Renal cortical epithelial cell (primary cell): ENCODE measurements at regions not wholly inside any gene's neighbourhood (a gene's known extent, or its start where the extent isn't known, plus 50 kb on each side); places are given as distances from the start of the nearest gene placed in this dataset.
"Not testable (repeated sequence)": the region's sequence is repeated elsewhere in the genome, so short reads cannot be mapped to it uniquely, and the experiment has no call there.

Experiments used
- DNase-seq: peaks from one replicate; pipeline ENCODE4 v3.0.0-alpha.2; 2011; ENCODE audit warnings: low read depth

DNA sequence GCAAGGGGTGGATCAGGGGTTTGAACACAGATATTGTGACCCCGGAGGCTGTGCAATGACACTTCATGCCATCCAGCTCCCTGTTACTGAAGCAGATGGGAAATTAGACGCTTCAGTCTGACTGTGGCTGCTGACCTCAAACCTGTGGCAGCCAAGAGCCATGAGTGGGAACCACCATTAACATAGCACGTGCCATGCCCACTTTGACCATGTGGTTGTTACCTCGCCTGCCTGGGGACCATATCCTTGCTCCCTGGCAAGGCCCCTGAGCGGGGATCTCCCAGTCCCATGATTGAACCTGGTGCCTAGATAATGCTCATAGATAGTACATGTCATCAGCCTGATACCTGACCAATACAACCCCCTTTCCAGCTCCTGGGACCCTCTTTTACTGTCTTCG lies 68.9 kb downstream of the CYP26B1 start:
- DNase-seq, result no peak

DNA sequence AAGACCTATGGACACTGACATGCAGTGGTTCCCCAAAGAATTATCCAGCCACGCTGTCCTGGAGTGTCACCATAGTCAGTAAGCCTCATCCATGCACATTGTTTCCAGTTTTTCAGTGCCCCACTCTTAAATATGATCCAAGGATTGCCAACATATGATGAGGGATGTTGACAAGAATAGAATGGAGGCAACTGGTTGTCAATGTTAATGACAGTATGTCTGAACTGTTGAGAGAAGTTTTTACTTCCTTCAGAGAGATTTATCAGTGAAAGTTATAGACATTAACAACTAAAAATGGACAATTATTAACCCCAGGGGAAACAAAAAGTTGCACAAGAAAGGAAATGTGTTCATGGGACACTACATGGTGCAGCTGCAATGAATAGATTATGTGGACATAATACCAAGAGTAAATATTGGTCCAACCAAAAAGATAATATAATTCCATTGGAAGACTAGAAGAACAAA lies 69.9 kb downstream of the CYP26B1 start:
- no peak for DNase-seq

DNA sequence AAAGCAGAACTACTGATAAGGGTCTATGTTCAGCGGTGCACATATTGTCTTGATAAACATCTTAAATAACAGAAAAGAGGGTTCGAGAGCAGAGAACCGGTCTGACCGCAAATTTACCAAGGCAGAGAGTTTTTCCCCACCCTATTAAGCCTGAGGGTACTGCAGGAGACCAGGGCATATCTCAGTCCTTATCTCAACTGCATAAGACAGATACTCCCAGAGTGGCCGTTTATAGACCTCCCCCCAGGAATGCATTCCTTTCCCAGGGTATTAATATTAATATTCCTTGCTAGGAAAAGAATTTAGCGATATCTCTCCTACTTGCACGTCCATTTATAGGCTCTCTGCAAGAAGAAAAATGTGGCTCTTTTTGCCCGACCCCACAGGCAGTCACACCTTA lies 74.3 kb downstream of the CYP26B1 start:
- DNase-seq, result not testable (repeated sequence)

DNA sequence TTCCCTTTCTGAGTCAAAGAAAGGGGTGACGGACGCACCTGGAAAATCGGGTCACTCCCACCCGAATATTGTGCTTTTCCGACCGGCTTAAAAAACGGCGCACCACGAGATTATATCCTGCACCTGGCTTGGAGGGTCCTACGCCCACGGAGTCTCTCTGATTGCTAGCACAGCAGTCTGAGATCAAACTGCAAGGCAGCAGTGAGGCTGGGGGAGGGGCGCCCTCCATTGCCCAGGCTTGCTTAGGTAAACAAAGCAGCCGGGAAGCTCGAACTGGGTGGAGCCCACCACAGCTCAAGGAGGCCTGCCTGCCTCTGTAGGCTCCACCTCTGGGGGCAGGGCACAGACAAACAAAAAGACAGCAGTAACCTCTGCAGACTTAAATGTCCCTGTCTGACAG lies 83.5 kb downstream of the CYP26B1 start:
- not testable (repeated sequence) for DNase-seq

DNA sequence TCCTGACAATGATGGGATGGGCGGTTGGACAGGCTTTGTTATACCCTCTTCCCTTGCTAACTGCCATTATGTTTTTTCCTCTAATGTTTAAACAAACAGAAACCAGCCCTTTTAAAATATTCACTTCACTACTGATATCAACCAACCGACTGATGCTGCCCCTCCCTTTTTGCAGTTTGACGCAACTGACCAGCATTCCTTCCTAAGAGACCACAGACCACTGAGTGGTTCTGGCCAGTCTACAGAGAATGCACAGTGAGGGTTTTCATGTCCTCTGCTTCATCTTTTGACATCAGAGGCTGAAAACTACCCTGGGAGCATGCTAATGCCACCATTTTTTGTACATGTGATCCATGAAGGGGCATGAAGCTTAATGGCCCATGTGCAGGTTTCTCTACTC lies 85.3 kb downstream of the CYP26B1 start:
- no peak for DNase-seq

DNA sequence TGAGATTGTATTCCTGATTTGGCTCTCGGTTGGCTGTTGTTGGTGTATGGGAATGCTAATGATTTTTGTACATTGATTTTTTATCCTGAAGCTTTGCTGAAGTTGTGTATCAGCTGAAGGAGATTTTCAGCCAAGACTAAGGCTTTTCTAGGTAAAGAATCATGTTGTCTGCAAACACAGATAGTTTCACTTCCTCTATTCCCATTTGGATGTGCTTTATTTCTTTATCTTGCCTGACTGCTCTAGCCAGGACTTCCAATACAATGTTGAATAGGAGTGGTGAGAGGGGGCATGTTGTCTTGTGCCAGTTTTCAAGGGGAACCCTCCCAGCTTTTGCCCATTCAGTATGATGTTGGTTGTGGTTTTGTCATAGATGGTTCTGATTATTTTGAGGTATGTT lies 90.4 kb downstream of the CYP26B1 start:
- no peak for DNase-seq

DNA sequence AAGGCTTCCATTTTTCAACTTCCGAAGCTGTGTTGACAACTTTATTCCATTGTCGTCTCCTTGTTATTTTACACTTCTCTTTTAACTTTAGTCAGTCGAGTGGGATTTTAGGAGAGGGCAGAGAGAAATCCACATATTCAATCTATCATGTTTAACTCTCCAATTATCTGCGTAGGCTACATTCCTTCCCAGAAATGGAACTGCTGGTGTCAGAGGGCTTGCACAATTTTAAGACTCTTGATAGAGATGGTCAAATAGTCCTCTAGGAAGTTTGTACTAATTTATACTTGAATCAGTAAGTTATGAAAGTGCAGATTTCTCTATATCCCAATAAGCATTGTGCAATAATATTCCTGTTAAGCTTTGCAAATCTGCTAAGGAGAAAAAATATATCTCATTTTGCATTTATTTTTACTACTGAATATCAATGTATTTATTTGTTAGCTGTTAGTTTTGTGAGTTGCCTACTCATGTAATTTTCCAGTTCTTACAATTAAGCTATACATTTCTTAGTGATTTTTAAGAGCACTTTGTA lies 95.6 kb downstream of the CYP26B1 start:
- no peak for DNase-seq

DNA sequence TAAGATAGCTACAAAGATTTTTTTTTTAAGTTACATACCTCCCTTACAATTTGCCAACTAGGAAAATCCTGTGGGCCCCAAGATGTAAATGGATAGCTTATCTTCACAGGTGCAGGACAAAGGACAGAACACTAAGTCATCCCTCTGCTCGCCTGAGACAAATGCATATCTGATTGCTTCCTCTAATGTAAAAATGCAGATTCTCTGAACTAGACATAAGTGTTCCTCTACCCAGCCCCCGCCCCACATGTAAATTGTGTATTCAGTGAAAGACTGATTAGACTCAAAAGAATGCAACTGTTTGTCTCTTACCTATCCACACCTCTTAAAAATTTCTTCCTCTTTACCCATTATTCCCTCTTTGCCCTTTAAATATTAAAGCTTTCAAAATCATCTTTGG lies 96.5 kb downstream of the CYP26B1 start:
- no peak for DNase-seq

DNA sequence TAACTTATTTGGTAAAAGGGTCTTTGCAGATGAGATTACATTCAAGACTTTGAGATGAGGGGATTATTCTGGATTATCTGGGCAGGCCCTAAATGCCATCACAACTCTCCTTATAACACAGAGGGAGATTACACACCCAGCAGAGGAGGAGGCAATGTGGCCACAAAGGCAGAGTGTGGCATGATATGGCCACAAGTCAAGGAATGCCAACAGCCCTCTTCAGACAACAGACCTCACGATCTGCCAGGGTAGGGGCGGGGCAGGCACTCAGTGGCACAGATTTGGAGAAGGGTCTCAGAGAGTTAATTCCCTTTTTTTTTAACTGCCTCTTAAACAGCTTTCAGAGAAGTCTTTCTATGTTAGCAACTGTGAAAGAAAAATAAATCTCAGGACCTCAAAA lies 96.9 kb downstream of the CYP26B1 start:
- no peak for DNase-seq

DNA sequence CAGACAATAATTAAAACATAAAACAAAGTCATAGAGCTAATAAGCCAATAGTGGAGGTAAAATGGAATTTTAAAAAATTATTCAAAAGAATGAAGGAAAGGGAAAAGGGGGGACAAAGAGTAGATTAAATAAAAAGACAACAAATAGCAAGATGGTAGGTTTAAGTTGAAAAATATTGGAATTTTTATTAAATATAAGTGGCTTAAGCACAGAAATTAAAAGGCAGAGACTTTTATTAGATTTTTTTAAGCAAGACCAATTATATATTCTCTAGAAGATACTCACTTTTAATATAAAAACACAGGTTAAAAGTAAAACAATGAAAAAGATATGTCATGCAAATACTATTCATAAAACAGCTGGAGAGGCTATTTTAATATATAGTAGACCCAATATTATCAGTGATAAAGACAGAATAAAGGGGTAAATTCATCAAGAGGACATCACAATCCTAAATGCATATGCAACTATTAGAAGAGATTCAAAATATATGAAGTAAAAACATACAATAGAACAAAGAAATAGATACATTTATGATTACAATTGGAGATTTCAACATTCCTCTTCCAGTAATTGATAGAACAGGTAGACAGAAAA lies 98.7 kb downstream of the CYP26B1 start:
- no peak for DNase-seq

DNA sequence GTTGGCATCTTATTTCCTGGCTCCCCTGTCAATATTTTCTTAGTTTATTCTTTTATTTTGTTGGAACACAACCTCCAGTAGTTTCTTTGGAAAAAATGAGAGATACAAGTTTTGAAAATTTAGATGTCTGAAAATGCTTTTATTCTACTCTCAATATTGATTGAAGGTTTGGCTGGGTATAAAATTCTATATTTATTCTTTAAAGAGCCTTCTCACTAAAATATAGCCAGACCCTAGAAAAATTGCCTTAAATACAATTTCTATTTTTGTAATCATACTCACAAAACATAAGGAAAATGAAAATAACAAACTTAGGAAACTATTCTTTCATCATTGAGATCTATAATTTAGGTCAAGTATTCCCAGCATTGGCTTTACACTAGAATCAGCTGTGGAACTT lies 103.7 kb downstream of the CYP26B1 start:
- DNase-seq, result no peak

DNA sequence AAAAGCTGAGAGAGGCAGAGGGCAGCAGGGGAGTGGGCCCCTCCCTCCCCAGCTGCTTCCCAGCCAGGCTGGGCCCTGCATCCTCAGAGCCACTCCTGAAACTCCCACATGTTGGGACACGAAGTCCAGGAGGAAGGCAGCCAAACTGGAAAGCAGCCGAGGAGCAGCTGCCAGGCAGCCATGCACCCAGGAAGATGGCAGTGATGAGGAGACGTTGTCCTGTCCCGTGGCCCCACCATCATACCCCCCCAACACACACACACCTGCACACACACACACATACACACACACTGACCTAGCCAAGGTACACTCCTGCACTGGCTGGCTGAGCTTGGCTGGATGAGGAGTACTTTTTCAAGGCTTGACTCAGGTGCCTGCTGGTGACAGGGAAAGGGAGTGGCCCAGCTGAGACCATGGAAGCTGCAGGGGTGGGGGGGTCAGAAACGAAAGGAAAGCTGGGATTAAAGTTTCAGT lies 106.0 kb downstream of the CYP26B1 start:
- no peak for DNase-seq

DNA sequence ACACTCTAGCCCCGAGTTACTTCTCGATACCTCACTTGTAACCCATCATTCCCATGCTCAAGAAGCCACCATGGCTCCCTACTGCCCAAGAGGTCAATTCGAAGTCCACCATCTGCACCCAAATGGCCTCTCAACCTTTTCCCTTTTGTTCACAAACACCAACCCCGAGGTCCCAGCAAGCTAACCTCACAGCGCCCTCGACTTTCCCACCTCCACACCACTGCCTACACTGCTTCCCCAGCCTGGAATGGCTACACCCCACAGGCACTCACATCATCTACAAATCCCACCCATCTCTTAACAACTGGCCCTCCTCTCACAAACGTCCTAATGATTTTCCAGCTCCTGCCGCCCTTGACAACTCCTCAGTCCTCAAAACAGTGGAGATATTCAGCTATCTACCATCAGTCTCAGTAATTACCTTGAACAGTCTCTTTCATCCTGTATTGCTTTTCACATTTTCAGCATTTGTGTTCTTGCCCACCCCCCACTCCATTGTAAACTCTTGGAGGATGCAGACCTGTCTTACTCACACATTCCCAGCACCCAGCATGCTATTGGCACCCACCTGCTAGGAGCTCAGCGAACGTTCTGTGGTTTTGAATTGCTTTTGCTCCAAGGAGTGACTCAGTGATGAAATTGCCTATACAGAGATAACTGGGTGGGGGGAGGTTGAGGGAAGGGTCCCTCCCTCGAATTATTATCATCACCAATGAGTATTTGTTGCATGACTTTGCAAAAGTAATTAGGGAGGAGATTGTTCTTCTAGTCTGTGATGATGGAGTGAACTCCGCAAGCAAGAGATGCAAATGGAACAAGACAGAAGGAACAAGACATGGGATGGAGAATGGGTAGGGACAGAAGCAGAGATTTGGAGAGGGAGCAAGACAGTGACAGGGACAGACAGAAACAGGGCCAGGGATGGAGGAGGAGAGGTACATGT lies 106.8 kb downstream of the CYP26B1 start:
- no peak for DNase-seq

DNA sequence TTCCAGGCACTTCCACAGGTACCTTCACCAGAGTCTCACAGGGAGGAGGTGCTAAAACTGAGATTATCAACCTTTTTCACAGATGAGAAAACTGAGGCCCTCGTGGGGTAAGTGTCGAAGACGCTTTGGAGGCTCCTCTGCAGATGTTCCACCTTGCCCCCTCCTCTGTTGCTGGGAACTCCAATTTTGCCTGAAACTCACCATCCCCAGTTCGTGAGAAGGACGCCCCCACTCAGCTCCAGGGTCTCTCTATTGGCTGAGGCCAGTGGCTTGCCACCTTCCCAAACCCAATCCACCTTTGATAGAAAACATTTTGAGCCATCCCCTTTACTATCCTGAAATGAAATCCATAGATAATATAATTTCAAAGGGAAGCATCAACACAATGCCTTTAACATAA lies 109.1 kb downstream of the CYP26B1 start:
- DNase-seq, result no peak

DNA sequence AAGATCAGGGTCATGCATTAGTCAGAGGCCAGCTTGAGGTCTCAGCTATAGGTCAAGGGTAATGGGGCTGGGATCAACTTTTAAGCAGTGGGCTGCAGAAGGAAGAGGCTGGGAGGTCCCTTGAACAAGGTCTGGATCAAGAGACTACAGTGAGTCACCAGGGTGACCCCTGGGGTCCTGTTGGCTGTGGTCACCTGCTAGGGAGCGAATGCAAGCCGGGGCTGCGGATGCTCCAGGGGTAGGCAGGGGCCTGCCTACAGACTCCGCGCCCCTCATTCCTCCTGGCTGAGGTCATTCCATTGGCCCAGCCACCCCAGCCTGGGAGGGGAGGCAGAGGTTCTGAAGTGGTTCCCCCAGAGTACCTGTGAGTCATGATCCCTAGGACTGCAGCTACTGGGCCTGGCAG lies 110.4 kb downstream of the CYP26B1 start:
- no peak for DNase-seq

DNA sequence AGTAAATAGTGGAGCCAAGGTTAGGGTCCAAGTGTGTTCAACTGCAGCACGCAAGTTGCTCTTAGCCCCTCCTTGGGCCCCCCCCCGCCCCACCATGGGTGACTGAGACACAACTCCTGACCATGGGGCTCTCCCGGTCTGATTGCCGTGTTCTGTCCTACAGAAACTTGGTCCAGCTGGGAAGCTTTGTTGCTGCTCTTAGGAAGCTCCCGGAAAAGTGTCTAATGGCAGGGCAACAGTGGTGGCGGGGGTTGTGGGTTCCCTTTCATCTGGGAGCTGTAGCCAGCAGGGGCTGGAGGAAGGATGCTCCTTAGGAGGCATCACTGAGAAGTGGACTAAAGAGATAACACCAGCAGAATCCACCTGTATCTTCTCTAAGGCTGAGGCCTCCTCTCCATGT lies 111.1 kb downstream of the CYP26B1 start:
- no peak for DNase-seq

DNA sequence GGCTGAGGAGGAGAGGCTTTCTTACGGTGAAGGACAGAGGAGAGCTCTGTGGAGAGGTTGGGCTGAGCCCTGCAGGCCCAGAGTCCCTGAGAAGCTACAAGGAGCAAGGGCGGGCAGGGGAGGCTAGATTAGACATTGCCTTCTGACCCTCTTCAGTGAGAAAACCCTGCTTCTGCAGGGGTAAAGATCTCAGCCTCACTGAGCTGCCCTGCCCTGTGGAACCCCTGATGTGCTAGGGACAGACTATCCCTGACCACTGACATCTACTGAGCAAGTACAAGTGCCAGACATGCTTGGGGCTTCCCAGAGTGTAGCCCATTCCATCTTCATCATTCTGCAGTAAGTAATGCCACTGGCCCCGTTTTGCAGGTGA lies 111.5 kb downstream of the CYP26B1 start:
- no peak for DNase-seq

DNA sequence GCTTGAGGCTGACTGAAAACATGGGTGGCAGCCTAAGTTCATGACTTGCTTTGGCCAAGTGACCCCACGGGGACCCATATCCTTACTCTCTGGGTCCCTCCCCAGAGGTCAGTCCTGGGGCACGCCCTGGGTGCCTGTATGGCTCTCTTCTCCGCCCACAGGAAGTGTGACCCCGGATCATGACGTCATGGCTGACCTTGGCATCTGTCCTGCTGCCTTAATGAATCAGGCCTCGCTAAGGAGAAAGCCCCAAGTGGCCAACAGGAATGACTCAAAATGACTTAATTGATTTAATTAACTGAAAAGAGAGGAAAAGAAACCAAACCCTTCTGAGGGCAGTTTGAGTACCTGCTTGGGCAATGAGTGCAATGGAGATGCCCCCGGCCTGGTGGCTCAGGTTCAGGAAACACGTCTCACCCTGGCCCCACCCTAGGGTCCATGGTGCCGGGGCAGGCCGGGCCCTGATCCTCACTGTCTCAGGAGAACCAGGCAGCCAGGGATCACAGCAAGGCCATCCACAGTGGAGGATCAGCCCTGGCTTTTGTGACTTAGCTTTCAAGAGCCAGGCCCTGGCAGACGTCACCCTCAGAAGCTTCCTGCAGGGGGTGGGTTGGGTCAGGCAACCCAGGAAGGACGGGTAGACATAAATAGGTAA lies 112.0 kb downstream of the CYP26B1 start:
- no peak for DNase-seq

DNA sequence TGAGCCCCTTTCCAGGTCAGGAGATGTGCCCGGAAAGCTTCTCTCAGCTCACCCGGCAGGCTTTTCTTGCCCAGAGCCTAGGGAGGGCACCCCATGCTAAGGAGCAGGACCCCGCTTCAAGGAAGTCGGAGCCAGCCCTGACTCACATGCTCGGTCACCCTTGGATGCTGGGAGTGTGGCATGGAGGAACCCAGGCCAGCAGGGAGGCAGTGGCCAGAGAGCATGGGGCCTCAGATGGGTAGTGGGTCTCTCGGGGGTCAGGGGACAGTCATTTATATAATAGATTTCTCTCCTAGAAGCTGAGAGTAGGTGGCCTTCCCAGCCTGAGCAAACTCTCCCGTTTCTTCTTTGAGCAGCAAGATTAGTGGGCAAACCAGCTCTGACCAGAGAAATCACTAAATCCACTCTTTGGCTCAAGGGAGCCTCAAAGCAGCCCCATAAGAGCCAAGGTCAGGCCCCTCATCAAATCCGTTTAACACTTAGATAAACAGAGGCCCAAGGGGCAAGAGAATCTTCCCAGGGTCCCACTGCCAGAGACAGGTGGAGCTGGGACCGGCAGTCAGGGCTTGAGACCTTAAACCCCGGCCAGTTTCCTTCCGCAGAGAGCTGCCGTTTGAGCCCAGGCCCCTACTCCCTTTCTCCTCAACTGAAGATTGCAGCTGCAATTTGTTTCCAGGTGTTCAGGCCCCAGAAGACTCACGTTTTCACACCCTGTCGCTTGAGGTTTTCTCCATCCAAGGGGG lies 113.1 kb downstream of the CYP26B1 start:
- no peak for DNase-seq

DNA sequence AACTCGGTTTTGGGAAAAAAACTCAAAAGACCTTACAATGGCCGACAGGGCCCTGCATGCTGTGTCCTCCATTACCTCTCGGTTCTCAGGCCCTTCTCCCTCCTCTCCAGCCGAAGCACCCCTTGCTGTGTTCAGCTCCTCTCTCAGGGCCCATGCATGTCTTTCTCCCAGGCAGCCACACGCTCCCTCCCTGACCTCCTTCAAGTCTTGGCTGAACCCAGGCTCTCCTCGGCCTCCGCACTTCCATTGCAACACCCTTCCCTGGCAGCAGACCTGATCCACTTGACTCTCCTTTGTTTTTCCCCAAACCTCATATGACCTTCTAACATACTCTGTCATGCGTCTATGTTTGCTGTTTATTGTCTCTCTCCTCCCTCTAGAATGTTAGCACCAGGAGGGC lies 114.0 kb downstream of the CYP26B1 start:
- no peak for DNase-seq

DNA sequence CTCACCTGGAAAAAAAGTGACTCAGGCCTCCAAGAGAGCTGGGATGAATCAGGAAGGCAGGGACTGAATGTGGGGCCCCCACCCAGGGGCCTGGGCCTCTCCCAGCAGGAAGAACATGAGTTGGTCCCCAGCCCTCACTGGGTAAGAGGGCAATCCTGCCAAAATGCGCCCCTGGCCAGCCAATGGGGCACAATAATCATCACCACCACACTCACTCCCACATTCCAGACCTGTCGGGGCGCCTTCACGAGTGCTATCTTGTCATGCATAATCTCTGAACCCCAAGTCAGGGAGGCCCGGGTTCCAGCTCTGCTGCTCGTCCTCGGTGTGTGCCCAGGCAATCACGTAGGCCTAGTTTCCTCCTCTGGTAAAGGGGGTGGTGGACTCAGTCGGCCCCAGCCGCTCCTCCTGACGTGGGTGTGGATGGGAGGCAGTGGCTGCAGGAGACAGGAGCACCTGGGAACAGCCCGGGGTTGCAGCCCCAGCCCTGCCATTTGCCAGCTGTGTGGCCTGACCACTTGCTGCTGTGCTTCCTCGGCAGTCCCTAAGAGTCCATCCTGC lies 115.1 kb downstream of the CYP26B1 start:
- no peak for DNase-seq
